Esophagus muscularis mucosa (tissue), 4 donors: ENCODE measurements at regions not wholly inside any gene's neighbourhood (a gene's known extent, or its start where the extent isn't known, plus 50 kb on each side); places are given as distances from the start of the nearest gene placed in this dataset.

Experiments
- CTCF ChIP-seq, 3 experiments: fragments of 200-600 bp in 2 of 3; fragments of 450-650 bp in 1 of 3; sonication (generic) in 2 of 3; IDR thresholded peaks; one replicate each; pipeline ENCODE4 v1.5.1; 2017 to 2019; ENCODE audit warnings: antibody characterized with exemption in 3 of 3, mild to moderate bottlenecking in 2 of 3, moderate library complexity in 1 of 3
- EP300 ChIP-seq: sonication (generic); formaldehyde crosslinking; IDR thresholded peaks from one replicate; pipeline ENCODE4 v1.6.1; 2017; ENCODE audit warnings: antibody characterized with exemption
- POLR2A ChIP-seq: fragments of 450-650 bp; IDR thresholded peaks from one replicate; pipeline ENCODE4 v1.6.1; 2017; ENCODE audit warnings: antibody characterized with exemption, moderate library complexity, mild to moderate bottlenecking, low read depth
- POLR2AphosphoS5 ChIP-seq, 2 donors: sonication (generic); formaldehyde crosslinking; IDR thresholded peaks; one replicate each; pipeline ENCODE4 v1.6.1; 2017; ENCODE audit warnings: antibody characterized with exemption in 2 of 2

DNA sequence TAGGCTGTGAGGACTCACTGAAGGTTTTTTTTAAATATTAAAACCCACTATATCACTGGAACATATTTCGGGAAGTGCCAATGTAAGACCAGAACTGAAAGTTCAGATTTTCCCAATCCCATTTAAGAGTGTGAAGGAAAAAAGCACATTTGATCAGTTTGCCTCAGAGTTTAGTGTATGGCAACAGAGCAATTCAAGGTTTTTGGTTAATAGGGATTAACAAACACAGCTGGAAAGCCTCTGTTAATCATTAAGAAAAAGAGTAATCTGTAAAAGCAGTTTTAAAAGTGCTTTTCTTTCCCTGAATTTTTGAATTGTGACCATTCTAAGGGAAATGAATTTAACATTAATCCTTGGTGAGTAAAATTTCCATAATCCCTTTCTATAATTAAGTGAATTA is 60.4 kb downstream of the NPY5R start:
- no peak for TF ChIP-seq CTCF (IDR thresholded peaks at IDR 0.05)
- no peak for TF ChIP-seq POLR2A
- no peak for TF ChIP-seq POLR2AphosphoS5 (IDR thresholded peaks at IDR 0.05)
- no peak for TF ChIP-seq EP300
